GM12878 (cell line): ENCODE measurements at regions not wholly inside any gene's neighbourhood (a gene's known extent, or its start where the extent isn't known, plus 50 kb on each side); places are given as distances from the start of the nearest gene placed in this dataset.

Experiments used
- CBX3 ChIP-seq: fragments of 200-600 bp; sonication (generic); IDR thresholded peaks from 2 replicates; pipeline ENCODE4 v1.6.1; 2016; ENCODE audit warnings: low read depth, borderline replicate concordance
- EP300 ChIP-seq, 2 experiments: fragments of 150-350 bp in 1 of 2; IDR thresholded peaks; 2 replicates each; pipeline ENCODE4 v1.6.1; 2011 to 2012; ENCODE audit warnings: low read depth in 2 of 2, low read length in 2 of 2, borderline replicate concordance in 1 of 2, improper control_type of control experiment in 1 of 2, inconsistent platforms in 1 of 2; ENCODE audit not compliant: control insufficient read depth in 1 of 2

DNA sequence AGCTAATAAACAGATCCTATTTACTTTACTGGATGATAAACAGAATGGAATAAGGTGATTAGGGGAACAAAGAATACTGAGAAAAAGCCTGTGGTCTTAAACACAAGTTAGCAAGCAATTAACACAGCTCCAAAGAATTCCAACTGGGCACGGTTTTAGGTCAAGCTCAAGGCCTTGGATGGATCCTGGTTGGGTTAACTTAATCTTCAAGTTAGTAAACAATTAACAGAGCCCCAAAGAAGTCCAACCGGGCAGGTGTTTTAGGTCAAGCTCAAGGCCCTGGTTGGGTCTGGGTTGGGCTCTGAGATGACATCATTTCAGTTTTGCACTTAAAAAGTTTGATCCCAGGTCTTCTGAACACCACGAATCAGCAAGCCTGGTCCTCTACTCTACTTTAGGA lies 1086.3 kb upstream of the TMPRSS15 start:
- TF ChIP-seq CBX3, result no peak
- no peak for TF ChIP-seq EP300 (IDR thresholded peaks at IDR 0.05; ENCODE audit: borderline replicate concordance in 1 of 2, control insufficient read depth in 1 of 2, low read depth in 2 of 2, low read length in 2 of 2)
